SU-DHL-6 (cell line): ENCODE measurements at regions not wholly inside any gene's neighbourhood (a gene's known extent, or its start where the extent isn't known, plus 50 kb on each side); places are given as distances from the start of the nearest gene placed in this dataset.

Experiments used
- EZH2phosphoT487 ChIP-seq: fragments of 200-600 bp; sonication (generic), shearing (Covaris generic); conservative IDR thresholded peaks from 2 replicates; pipeline ENCODE4 v1.6.1; 2018; ENCODE audit warnings: mild to moderate bottlenecking, antibody characterized with exemption, low read length, moderate library complexity, mixed read lengths
- TF ChIP-seq, protein P1 (sequence below): fragments of 200-600 bp; sonication (generic); IDR thresholded peaks from one replicate; pipeline ENCODE4 v1.5.1; 2017; ENCODE audit warnings: antibody characterized with exemption, mild to moderate bottlenecking, low read length, moderate library complexity; ENCODE audit not compliant: insufficient read depth, poor library complexity, severe bottlenecking

GRCh38 chr5:91910247-91910646, 527.1 kb upstream of the ARRDC3 start:
- TF ChIP-seq, protein P1, sequence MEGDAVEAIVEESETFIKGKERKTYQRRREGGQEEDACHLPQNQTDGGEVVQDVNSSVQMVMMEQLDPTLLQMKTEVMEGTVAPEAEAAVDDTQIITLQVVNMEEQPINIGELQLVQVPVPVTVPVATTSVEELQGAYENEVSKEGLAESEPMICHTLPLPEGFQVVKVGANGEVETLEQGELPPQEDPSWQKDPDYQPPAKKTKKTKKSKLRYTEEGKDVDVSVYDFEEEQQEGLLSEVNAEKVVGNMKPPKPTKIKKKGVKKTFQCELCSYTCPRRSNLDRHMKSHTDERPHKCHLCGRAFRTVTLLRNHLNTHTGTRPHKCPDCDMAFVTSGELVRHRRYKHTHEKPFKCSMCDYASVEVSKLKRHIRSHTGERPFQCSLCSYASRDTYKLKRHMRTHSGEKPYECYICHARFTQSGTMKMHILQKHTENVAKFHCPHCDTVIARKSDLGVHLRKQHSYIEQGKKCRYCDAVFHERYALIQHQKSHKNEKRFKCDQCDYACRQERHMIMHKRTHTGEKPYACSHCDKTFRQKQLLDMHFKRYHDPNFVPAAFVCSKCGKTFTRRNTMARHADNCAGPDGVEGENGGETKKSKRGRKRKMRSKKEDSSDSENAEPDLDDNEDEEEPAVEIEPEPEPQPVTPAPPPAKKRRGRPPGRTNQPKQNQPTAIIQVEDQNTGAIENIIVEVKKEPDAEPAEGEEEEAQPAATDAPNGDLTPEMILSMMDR: no peak
- TF ChIP-seq EZH2phosphoT487: no peak
